HEK293 (cell line): ENCODE measurements at regions not wholly inside any gene's neighbourhood (a gene's known extent, or its start where the extent isn't known, plus 50 kb on each side); places are given as distances from the start of the nearest gene placed in this dataset.

ENCODE experiments used
- CTCF ChIP-seq: fragments of 450-650 bp; formaldehyde crosslinking; IDR thresholded peaks from 2 replicates; pipeline ENCODE4 v1.5.1; 2016; ENCODE audit warnings: missing biosample characterization, missing genetic modification characterization
- RBAK ChIP-seq: fragments of 450-650 bp; formaldehyde crosslinking; IDR thresholded peaks from 2 replicates; pipeline ENCODE4 v1.5.1; 2016; ENCODE audit warnings: missing biosample characterization, missing genetic modification characterization
- ZNF138 ChIP-seq: fragments of 450-650 bp; formaldehyde crosslinking; IDR thresholded peaks from 2 replicates; pipeline ENCODE4 v1.5.1; 2016; ENCODE audit warnings: missing biosample characterization, missing genetic modification characterization, borderline replicate concordance
- ZNF24 ChIP-seq: fragments of 450-650 bp; formaldehyde crosslinking; IDR thresholded peaks from 2 replicates; pipeline ENCODE4 v1.5.1; 2016; ENCODE audit warnings: missing biosample characterization, missing genetic modification characterization
- ZNF654 ChIP-seq: fragments of 450-650 bp; formaldehyde crosslinking; IDR thresholded peaks from 2 replicates; pipeline ENCODE4 v1.5.1; 2016; ENCODE audit warnings: low read depth, missing biosample characterization, missing genetic modification characterization

GRCh38 chr7:96424411-96424810, 102.5 kb upstream of the SLC25A13 start:
- TF ChIP-seq ZNF24 (no peak), CTCF (tag by site-specific recombination) (no peak), ZNF654 (tag by site-specific recombination) (no peak), RBAK (tag by site-specific recombination) (no peak), ZNF138 (no peak)
